ENCODE measurements at regions not wholly inside any gene's neighbourhood (a gene's known extent, or its start where the extent isn't known, plus 50 kb on each side); places are given as distances from the start of the nearest gene placed in this dataset.

- CTCF ChIA-PET: interaction anchor here (0.6 to 1.1 kb wide), 2 partner anchors 232 to 634 kb away, joined by 3 read pairs; no protein-coding TSS in a partner anchor
- FAIRE-seq (no peak), ATAC-seq (no peak), DNase-seq (ENCODE audit: low read depth in 1 of 2, low spot score in 1 of 2) (no peak)
- TF ChIP-seq RARB (CRISPR knock-in tag; IDR thresholded peaks at IDR 0.05) (no peak), KDM1A (IDR thresholded peaks at IDR 0.05; ENCODE audit: low read depth) (no peak), ZFP36 (IDR thresholded peaks at IDR 0.05; ENCODE audit: borderline replicate concordance, partially characterized antibody) (no peak), REST (IDR thresholded peaks at IDR 0.05) (no peak), PHF8 (IDR thresholded peaks at IDR 0.05; ENCODE audit: borderline replicate concordance, low read depth) (no peak), MYC (IDR thresholded peaks at IDR 0.05; ENCODE audit: borderline replicate concordance, low read length) (no peak), CTCF (IDR thresholded peaks at IDR 0.05) (no peak), FOSB (CRISPR knock-in tag; IDR thresholded peaks at IDR 0.05) (no peak), RFX5 (IDR thresholded peaks at IDR 0.05) (no peak), EP300 (IDR thresholded peaks at IDR 0.05) (no peak), GATA3 (IDR thresholded peaks at IDR 0.05; ENCODE audit: borderline replicate concordance) (no peak), CEBPB (IDR thresholded peaks at IDR 0.05) (no peak), ESRRA (IDR thresholded peaks at IDR 0.05; ENCODE audit: borderline replicate concordance, low read length) (no peak), HDAC2 (IDR thresholded peaks at IDR 0.05) (no peak), NPAS2 (CRISPR knock-in tag; IDR thresholded peaks at IDR 0.05; ENCODE audit: borderline replicate concordance) (no peak), HOXB5 (CRISPR knock-in tag; IDR thresholded peaks at IDR 0.05) (no peak)
- TF ChIP-seq, protein P1, sequence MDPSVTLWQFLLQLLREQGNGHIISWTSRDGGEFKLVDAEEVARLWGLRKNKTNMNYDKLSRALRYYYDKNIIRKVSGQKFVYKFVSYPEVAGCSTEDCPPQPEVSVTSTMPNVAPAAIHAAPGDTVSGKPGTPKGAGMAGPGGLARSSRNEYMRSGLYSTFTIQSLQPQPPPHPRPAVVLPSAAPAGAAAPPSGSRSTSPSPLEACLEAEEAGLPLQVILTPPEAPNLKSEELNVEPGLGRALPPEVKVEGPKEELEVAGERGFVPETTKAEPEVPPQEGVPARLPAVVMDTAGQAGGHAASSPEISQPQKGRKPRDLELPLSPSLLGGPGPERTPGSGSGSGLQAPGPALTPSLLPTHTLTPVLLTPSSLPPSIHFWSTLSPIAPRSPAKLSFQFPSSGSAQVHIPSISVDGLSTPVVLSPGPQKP (IDR thresholded peaks at IDR 0.05; ENCODE audit: low read depth, low read length): no peak
- TF ChIP-seq, protein P2, sequence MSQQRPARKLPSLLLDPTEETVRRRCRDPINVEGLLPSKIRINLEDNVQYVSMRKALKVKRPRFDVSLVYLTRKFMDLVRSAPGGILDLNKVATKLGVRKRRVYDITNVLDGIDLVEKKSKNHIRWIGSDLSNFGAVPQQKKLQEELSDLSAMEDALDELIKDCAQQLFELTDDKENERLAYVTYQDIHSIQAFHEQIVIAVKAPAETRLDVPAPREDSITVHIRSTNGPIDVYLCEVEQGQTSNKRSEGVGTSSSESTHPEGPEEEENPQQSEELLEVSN (IDR thresholded peaks at IDR 0.05; ENCODE audit: borderline replicate concordance, low read depth): no peak
- H3K4me1 ChIP-seq: peaks cover 40% of the 10 kb centered on the region
- H3K4me3 ChIP-seq: no peak overlapping the region
- no peak overlapping the region; the same call in 2 of the 3 replicates for H3K4me2 ChIP-seq
- H3K27ac ChIP-seq: peak overlapping the region; percentile 74 to 84
- H3K9me3 ChIP-seq: no peaks in the 10 kb centered on the region
- POLR2A ChIA-PET: interaction anchor here (3.0 kb wide), 1 partner anchor 121 kb away, joined by 14 read pairs; the partner anchor contains the start of gene IVNS1ABP
Observed at GRCh38 chr1:185438936-185439335, 121.9 kb upstream of the IVNS1ABP start.

GRCh38 chr1:185435696-185436379 is 118.8 kb upstream of the IVNS1ABP start:
- no peak for DNase-seq (ENCODE audit: low read depth in 1 of 2, low spot score in 1 of 2)
- FAIRE-seq: no peak
- Histone ChIP-seq H3K9me3 (no peaks in the 10 kb centered on the region), H3K27ac (no peak overlapping the region), H3K4me1 (peaks cover 18% of the 10 kb centered on the region), H3K4me2 (no peak overlapping the region), H3K4me3 (no peak overlapping the region)
- WGBS (ENCODE audit: missing lambda C conversion rate): 27% methylated on average over 1 of the region's 1 CpG
- ChIA-PET CTCF (no interaction called here), POLR2A (no interaction called here)
- ATAC-seq: peak; percentile 49 to 51; a peak in 4 of 6 replicates
- TF ChIP-seq, protein P2 (IDR thresholded peaks at IDR 0.05; ENCODE audit: borderline replicate concordance, low read depth): no peak
- TF ChIP-seq CHD2 (IDR thresholded peaks at IDR 0.05; ENCODE audit: low read length, partially characterized antibody) (no peak), HEYL (CRISPR knock-in tag; IDR thresholded peaks at IDR 0.05) (no peak), PBX3 (IDR thresholded peaks at IDR 0.05) (no peak), KDM5A (IDR thresholded peaks at IDR 0.05) (no peak)
